Gastroesophageal sphincter (tissue), 4 donors: ENCODE measurements at regions not wholly inside any gene's neighbourhood (a gene's known extent, or its start where the extent isn't known, plus 50 kb on each side); places are given as distances from the start of the nearest gene placed in this dataset.
"Not testable (repeated sequence)": the region's sequence is repeated elsewhere in the genome, so short reads cannot be mapped to it uniquely, and the experiment has no call there.

Experiments used
- ATAC-seq: fragments of 150-250 bp; one replicate; pipeline ENCODE4 v1.9.1; 2016; ENCODE audit warnings: mild to moderate bottlenecking, moderate library complexity
- H3K27ac ChIP-seq, 4 donors: fragments of 200-600 bp; sonication (generic) in 3 of 4; 1 replicate in 3 of 4; 2 replicates in 1 of 4; pipeline ENCODE4 v1.5.1; 2016 to 2019
- H3K27me3 ChIP-seq: fragments of 200-600 bp; sonication (generic); one replicate; pipeline ENCODE4 v1.5.1; 2019
- H3K36me3 ChIP-seq, 2 donors: fragments of 200-600 bp; sonication (generic); one replicate each; pipeline ENCODE4 v1.5.1; 2019; ENCODE audit warnings: control low read depth in 1 of 2
- H3K4me1 ChIP-seq, 3 donors: fragments of 200-600 bp; sonication (generic); 1 replicate in 2 of 3; 2 replicates in 1 of 3; pipeline ENCODE4 v1.5.1; 2016 to 2019; ENCODE audit warnings: control low read depth in 2 of 3
- H3K4me3 ChIP-seq, 2 donors: fragments of 200-600 bp; sonication (generic); one replicate each; pipeline ENCODE4 v1.5.1; 2019; ENCODE audit warnings: mild to moderate bottlenecking in 1 of 2, moderate library complexity in 1 of 2
- H3K9me3 ChIP-seq, 3 donors: fragments of 200-600 bp; sonication (generic); one replicate each; pipeline ENCODE4 v1.5.1; 2017 to 2019; ENCODE audit warnings: control low read depth in 2 of 3
- EP300 ChIP-seq: sonication (generic); formaldehyde crosslinking; IDR thresholded peaks from one replicate; pipeline ENCODE4 v1.6.1; 2017; ENCODE audit warnings: antibody characterized with exemption, mild to moderate bottlenecking
- POLR2A ChIP-seq, 2 donors: fragments of 450-650 bp; IDR thresholded peaks; one replicate each; pipeline ENCODE4 v1.6.1; 2017; ENCODE audit warnings: antibody characterized with exemption in 2 of 2, mild to moderate bottlenecking in 2 of 2, moderate library complexity in 1 of 2
- POLR2AphosphoS5 ChIP-seq: sonication (generic); formaldehyde crosslinking; IDR thresholded peaks from one replicate; pipeline ENCODE4 v1.6.1; 2017; ENCODE audit warnings: antibody characterized with exemption
- WGBS, 2 donors: methylation state at CpG; one replicate each; pipeline ENCODE4 v1.1.5; 2018; ENCODE audit warnings: low coverage in 1 of 2; 5-methylcytosine and 5-hydroxymethylcytosine counted together
- TF ChIP-seq, protein P1 (sequence below), 4 experiments: fragments of 200-600 bp in 2 of 4; fragments of 450-650 bp in 2 of 4; sonication (generic) in 1 of 4; IDR thresholded peaks; one replicate each; pipeline ENCODE4 v1.5.1; 2017 to 2019; ENCODE audit warnings: antibody characterized with exemption in 4 of 4, mild to moderate bottlenecking in 2 of 4, moderate library complexity in 2 of 4

DNA sequence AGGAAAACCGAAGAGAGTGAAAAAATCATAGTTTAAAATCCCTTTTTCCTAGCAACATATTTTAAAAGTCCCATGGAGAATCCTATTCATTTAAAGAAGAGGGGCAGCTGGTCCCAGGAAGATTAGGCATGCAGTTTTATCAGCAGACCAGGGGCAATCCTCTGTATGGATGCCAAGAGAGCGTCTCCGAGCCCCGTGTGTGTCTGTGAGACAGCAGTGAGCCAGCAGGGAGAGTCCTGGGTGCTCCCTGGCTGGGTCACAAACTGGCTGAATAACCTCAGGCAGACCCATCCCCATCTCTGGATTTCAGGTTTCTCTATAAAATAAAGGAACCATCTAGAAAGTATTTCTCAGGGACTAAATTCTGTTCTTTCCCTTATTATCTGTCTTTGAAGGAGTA, 128.2 kb upstream of the RIOK3 start:
- no peak for TF ChIP-seq EP300
- TF ChIP-seq POLR2A (IDR thresholded peaks at IDR 0.05), result no peak
- TF ChIP-seq POLR2AphosphoS5, result no peak
- TF ChIP-seq, protein P1, sequence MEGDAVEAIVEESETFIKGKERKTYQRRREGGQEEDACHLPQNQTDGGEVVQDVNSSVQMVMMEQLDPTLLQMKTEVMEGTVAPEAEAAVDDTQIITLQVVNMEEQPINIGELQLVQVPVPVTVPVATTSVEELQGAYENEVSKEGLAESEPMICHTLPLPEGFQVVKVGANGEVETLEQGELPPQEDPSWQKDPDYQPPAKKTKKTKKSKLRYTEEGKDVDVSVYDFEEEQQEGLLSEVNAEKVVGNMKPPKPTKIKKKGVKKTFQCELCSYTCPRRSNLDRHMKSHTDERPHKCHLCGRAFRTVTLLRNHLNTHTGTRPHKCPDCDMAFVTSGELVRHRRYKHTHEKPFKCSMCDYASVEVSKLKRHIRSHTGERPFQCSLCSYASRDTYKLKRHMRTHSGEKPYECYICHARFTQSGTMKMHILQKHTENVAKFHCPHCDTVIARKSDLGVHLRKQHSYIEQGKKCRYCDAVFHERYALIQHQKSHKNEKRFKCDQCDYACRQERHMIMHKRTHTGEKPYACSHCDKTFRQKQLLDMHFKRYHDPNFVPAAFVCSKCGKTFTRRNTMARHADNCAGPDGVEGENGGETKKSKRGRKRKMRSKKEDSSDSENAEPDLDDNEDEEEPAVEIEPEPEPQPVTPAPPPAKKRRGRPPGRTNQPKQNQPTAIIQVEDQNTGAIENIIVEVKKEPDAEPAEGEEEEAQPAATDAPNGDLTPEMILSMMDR (IDR thresholded peaks at IDR 0.05), result no peak
- Histone ChIP-seq H3K27ac (no peak overlapping the region), H3K36me3 (no peaks in the 10 kb centered on the region), H3K27me3 (no peaks in the 10 kb centered on the region), H3K4me3 (no peak overlapping the region), H3K9me3 (no peaks in the 10 kb centered on the region), H3K4me1 (no peaks in the 10 kb centered on the region)
- 86 to 89% methylated on average over 1 to 4 of the region's 4 CpGs for WGBS, 2 donors
- ATAC-seq, result no peak

DNA sequence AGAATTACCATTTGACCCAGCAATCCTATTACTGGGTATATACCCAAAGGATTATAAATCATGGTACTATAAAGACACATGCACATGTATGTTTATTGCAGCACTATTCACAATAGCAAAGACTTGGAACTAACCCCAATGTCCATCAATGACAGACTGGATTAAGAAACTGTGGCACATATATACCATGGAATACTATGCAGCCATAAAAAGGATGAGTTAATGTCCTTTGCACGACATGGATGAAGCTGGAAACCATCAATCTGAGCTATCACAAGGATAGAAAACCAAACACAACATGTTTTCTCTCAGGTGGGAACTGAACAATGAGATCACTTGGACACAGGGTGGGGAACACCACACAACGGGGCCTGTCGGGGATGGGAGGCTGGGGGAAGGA, 123.4 kb upstream of the RIOK3 start:
- not testable (repeated sequence) for H3K4me1 ChIP-seq, H3K27me3 ChIP-seq
- 98% methylated on average over 3 of the region's 3 CpGs; no CpG with 5 or more reads in 1 of the 2 donors for WGBS, 2 donors

DNA sequence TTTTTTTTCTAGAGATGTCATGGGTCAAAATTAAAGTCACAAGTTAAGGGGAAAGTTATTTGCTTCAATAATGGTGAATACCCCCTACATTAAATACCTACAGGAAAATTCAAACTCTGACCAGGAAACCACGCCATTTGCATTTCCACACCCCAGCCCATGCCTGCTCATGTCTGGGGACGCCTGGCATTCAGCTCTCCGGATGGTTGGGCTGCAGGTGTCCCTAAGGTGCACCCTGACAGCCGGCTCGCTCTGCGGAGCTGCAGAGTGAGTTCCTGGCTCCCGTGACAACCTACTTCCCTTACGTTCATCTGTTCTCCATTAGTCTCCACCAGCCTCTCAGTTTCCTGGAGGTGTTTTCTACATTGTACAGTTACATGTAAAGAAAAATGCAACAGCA, 122.7 kb upstream of the RIOK3 start:
- Histone ChIP-seq H3K4me3 (no peak overlapping the region), H3K36me3 (peaks cover 0 to 8% of the 10 kb centered on the region in 2 donors), H3K27me3 (no peaks in the 10 kb centered on the region), H3K9me3 (no peaks in the 10 kb centered on the region), H3K4me1 (no peaks in the 10 kb centered on the region), H3K27ac (no peak overlapping the region)
- ATAC-seq, result no peak
- no peak for TF ChIP-seq POLR2AphosphoS5
- TF ChIP-seq EP300, result no peak
- no peak for TF ChIP-seq POLR2A (IDR thresholded peaks at IDR 0.05)
- TF ChIP-seq, protein P1 (IDR thresholded peaks at IDR 0.05), result no peak
- WGBS, 2 donors, result 96 to 100% methylated on average over 4 of the region's 8 CpGs

More for the DNA sequence above, 123.4 kb upstream of the RIOK3 start:
- ATAC-seq, H3K9me3 ChIP-seq, H3K4me3 ChIP-seq, H3K36me3 ChIP-seq, H3K27ac ChIP-seq: not testable (repeated sequence)

DNA sequence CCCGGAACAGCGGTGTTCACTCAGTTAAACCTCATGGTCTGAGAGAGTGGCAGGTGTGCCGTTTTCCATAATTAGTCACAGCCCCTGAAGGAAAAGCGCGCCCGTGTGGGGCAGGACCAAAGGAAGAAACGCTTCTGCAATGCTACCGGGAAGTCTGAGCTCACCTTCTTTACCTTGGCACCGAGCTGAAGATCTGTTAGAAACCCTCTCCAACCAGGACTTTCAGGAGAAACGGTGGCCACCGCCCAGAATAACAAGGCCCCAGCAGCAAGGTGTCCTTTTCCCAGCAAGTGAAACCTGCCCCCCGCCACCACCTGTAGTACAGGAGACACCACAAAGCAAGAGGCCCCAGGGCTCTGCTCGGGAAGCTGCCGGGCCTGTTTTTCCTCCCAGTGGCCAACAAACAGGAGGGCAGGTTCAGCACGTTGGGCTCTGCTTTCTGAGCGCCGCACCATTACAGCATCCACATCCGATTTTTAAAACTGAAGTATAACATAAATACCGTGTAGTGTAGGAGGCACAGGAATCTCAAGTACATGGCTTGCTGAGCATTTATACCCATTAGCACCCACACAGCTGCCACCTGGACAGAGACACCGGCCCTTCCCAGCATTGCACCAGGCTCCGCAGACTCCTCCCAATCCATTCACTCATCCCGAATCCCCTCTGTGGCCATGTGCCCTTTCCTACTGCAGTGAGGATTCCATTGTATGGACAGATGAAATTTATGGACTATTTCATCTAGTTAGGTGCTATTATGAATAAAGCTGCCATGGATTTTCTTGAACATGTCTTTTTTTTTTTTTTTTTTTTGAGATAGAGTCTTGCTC, 121.8 kb upstream of the RIOK3 start:
- Histone ChIP-seq H3K9me3 (no peaks in the 10 kb centered on the region), H3K4me1 (peaks cover 0 to 4% (median 0%) of the 10 kb centered on the region in 3 donors), H3K4me3 (no peak overlapping the region), H3K27ac (no peak overlapping the region), H3K36me3 (peaks cover 0 to 8% of the 10 kb centered on the region in 2 donors), H3K27me3 (no peaks in the 10 kb centered on the region)
- TF ChIP-seq POLR2A (IDR thresholded peaks at IDR 0.05) (no peak), EP300 (no peak), POLR2AphosphoS5 (no peak)
- TF ChIP-seq, protein P1 (IDR thresholded peaks at IDR 0.05), result no peak
- no peak for ATAC-seq
- WGBS, 2 donors, result 91 to 96% methylated on average over 5 to 17 of the region's 22 CpGs

DNA sequence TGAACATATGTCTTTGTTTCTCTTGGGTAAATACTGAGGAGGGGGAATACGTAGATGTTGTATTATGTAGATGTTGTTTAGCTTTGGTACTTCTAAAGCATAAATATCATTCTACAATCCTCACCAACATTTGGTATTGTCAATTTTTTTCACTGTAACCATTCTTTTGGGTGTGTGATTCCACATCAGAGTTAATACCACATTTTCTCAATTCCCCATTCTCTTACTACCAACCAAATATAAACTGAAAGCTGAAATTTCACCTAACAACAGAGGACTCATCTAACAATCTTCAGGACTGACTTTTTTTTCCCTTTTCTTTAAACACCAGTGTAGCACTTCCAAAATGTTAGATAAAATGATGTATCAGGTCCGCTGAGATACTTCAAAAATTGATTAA, 120.7 kb upstream of the RIOK3 start:
- Histone ChIP-seq H3K4me3 (no peak overlapping the region), H3K9me3 (no peaks in the 10 kb centered on the region), H3K27me3 (no peaks in the 10 kb centered on the region), H3K36me3 (peaks cover 0 to 8% of the 10 kb centered on the region in 2 donors), H3K27ac (no peak overlapping the region), H3K4me1 (peaks cover 0 to 7% (median 0%) of the 10 kb centered on the region in 3 donors)
- TF ChIP-seq POLR2A (IDR thresholded peaks at IDR 0.05), result no peak
- TF ChIP-seq POLR2AphosphoS5, result no peak
- TF ChIP-seq, protein P1 (IDR thresholded peaks at IDR 0.05), result no peak
- no peak for TF ChIP-seq EP300
- no peak for ATAC-seq
- 93 to 100% methylated on average over 2 of the region's 2 CpGs for WGBS, 2 donors
